Activated CD4-positive, alpha-beta T cell treated with anti-CD3 and anti-CD28 coated beads for 24 hours (primary cell): ENCODE measurements at regions not wholly inside any gene's neighbourhood (a gene's known extent, or its start where the extent isn't known, plus 50 kb on each side); places are given as distances from the start of the nearest gene placed in this dataset.

Experiments used
- DNase-seq, 2 donors: peaks; one replicate each; pipeline ENCODE4 v3.0.0-alpha.2; 2020; ENCODE audit warnings: low read depth in 2 of 2

GRCh38 chr19:29263305-29264135 lies 50.6 kb upstream of the UQCRFS1 start:
- DNase-seq: peak; percentile 21 to 48

- DNase-seq: no peak
These were observed 51.9 kb upstream of the UQCRFS1 start for GRCh38 chr19:29264897-29265296.

- no peak for DNase-seq
These were observed 52.5 kb upstream of the UQCRFS1 start for GRCh38 chr19:29265436-29265835.

GRCh38 chr19:29266001-29266400 lies 53.0 kb upstream of the UQCRFS1 start:
- DNase-seq: no peak

- no peak for DNase-seq
These were observed 53.7 kb upstream of the UQCRFS1 start for GRCh38 chr19:29266603-29267002.

GRCh38 chr19:29267701-29268100 lies 54.8 kb upstream of the UQCRFS1 start:
- no peak for DNase-seq

GRCh38 chr19:29268103-29268502 lies 55.2 kb upstream of the UQCRFS1 start:
- no peak for DNase-seq

- DNase-seq: no peak
These were observed 55.9 kb upstream of the UQCRFS1 start for GRCh38 chr19:29268721-29269393.

GRCh38 chr19:29269641-29270040 lies 56.7 kb upstream of the UQCRFS1 start:
- no peak for DNase-seq

- DNase-seq: no peak
These were observed 58.4 kb upstream of the UQCRFS1 start for GRCh38 chr19:29271341-29271740.

- DNase-seq: no peak
These were observed 59.0 kb upstream of the UQCRFS1 start for GRCh38 chr19:29271911-29272310.

- DNase-seq: no peak
These were observed 60.2 kb upstream of the UQCRFS1 start for GRCh38 chr19:29273000-29273640.

GRCh38 chr19:29275266-29275665 lies 62.3 kb upstream of the UQCRFS1 start:
- no peak for DNase-seq

GRCh38 chr19:29277102-29277501 lies 64.2 kb upstream of the UQCRFS1 start:
- peak in 1 of 2 donors; percentile 30 for DNase-seq

GRCh38 chr19:29278716-29279115 lies 65.8 kb upstream of the UQCRFS1 start:
- no peak for DNase-seq

- no peak for DNase-seq
These were observed 70.4 kb upstream of the UQCRFS1 start for GRCh38 chr19:29283366-29283765.

- DNase-seq: no peak
These were observed 72.3 kb upstream of the UQCRFS1 start for GRCh38 chr19:29285187-29285687.

GRCh38 chr19:29285878-29286277 lies 72.9 kb upstream of the UQCRFS1 start:
- no peak for DNase-seq

- DNase-seq: no peak
These were observed 74.1 kb upstream of the UQCRFS1 start for GRCh38 chr19:29287061-29287460.

- DNase-seq: no peak
These were observed 75.3 kb upstream of the UQCRFS1 start for GRCh38 chr19:29288256-29288655.

- no peak for DNase-seq
These were observed 76.1 kb upstream of the UQCRFS1 start for GRCh38 chr19:29289020-29289419.

GRCh38 chr19:29290853-29291252 lies 77.9 kb upstream of the UQCRFS1 start:
- DNase-seq: no peak

GRCh38 chr19:29292153-29292552 lies 79.2 kb upstream of the UQCRFS1 start:
- no peak for DNase-seq
